ENCODE measurements at regions not wholly inside any gene's neighbourhood (a gene's known extent, or its start where the extent isn't known, plus 50 kb on each side); places are given as distances from the start of the nearest gene placed in this dataset.

- TF ChIP-seq EP300 (IDR thresholded peaks at IDR 0.05; ENCODE audit: borderline replicate concordance in 1 of 2, low read depth in 2 of 2, low read length in 2 of 2) (no peak), SP2 (IDR thresholded peaks at IDR 0.05; ENCODE audit: low read length) (no peak)
Observed at GRCh38 chr4:171714791-171715454, 98.3 kb upstream of the GALNTL6 start (continued).
